Activated naive CD8-positive, alpha-beta T cell treated with anti-CD3 and anti-CD28 coated beads for 36 hours (primary cell): ENCODE measurements at regions not wholly inside any gene's neighbourhood (a gene's known extent, or its start where the extent isn't known, plus 50 kb on each side); places are given as distances from the start of the nearest gene placed in this dataset.
"Not testable (repeated sequence)": the region's sequence is repeated elsewhere in the genome, so short reads cannot be mapped to it uniquely, and the experiment has no call there.

Experiments used
- DNase-seq: peaks from one replicate; pipeline ENCODE4 v3.0.0; 2021
- H3K27ac Mint-ChIP-seq: one replicate; pipeline ENCODE4 v1.8.0; 2022; ENCODE audit warnings: mild to moderate bottlenecking, moderate library complexity, mixed read lengths
- H3K27me3 Mint-ChIP-seq: one replicate; pipeline ENCODE4 v1.8.0; 2022; ENCODE audit warnings: mild to moderate bottlenecking, mixed read lengths
- H3K36me3 Mint-ChIP-seq: one replicate; pipeline ENCODE4 v1.8.0; 2021; ENCODE audit warnings: mild to moderate bottlenecking, mixed read lengths
- H3K4me1 Mint-ChIP-seq: one replicate; pipeline ENCODE4 v1.8.0; 2021; ENCODE audit warnings: mixed read lengths
- H3K4me3 Mint-ChIP-seq: one replicate; pipeline ENCODE4 v1.8.0; 2022; ENCODE audit warnings: mild to moderate bottlenecking, moderate library complexity, mixed read lengths
- H3K9me3 Mint-ChIP-seq: one replicate; pipeline ENCODE4 v1.8.0; 2022; ENCODE audit warnings: mixed read lengths

DNA sequence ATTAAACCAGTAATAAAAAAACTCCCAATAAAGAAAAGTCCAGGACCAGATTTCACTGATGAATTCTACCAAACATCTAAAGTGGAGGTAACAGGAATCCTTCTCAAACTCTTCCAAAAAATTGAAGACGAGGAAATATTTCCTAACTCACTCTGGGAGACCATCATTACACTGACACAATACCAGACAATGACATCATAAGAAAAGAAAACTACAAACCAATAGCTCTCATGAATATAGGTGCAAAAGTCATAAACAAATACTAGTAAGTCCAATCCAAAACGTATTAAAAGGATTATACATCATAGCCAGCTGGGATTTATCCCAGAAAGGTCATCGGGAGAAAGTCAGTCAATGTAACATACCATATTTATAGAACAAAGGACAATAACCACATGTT, 94.0 kb upstream of the RAB18 start:
- no peak for DNase-seq
- H3K4me1 Mint-ChIP-seq = no peaks in the 10 kb centered on the region
- H3K9me3 Mint-ChIP-seq = no peaks in the 10 kb centered on the region
- H3K27ac Mint-ChIP-seq = no peak overlapping the region
- H3K36me3 Mint-ChIP-seq = no peaks in the 10 kb centered on the region
- peaks cover 28% of the 10 kb centered on the region for H3K27me3 Mint-ChIP-seq
- H3K4me3 Mint-ChIP-seq = no peak overlapping the region

GRCh38 chr10:27407271-27407670, 96.8 kb upstream of the RAB18 start:
- no peaks in the 10 kb centered on the region for H3K36me3 Mint-ChIP-seq
- peaks cover 16% of the 10 kb centered on the region for H3K27me3 Mint-ChIP-seq
- H3K4me1 Mint-ChIP-seq = no peaks in the 10 kb centered on the region
- no peaks in the 10 kb centered on the region for H3K9me3 Mint-ChIP-seq
- no peak for DNase-seq
- H3K27ac Mint-ChIP-seq = no peak overlapping the region
- H3K4me3 Mint-ChIP-seq = no peak overlapping the region

DNA sequence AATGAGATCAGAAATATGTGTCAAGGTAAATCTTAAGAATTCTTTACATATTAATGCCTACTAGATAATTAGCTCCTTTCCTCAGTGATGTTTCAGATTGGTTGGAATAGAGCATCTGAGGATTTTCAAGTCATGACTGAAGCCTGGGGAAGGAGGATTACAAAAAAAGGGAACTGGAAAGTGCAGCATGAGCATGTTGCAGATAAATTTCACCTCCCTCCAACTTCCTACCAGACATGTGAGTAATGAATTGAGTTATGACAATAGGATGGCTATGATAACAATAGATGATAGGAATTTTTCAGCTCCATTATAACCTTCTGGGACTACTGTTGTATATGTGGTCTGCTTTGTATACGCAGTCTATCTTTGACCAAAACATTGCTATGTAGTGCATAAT, 104.2 kb upstream of the RAB18 start:
- Mint-ChIP-seq H3K27me3 (peaks cover under 1% of the 10 kb centered on the region), H3K4me3 (no peak overlapping the region), H3K36me3 (no peaks in the 10 kb centered on the region), H3K27ac (no peak overlapping the region), H3K9me3 (no peaks in the 10 kb centered on the region), H3K4me1 (no peaks in the 10 kb centered on the region)
- no peak for DNase-seq

DNA sequence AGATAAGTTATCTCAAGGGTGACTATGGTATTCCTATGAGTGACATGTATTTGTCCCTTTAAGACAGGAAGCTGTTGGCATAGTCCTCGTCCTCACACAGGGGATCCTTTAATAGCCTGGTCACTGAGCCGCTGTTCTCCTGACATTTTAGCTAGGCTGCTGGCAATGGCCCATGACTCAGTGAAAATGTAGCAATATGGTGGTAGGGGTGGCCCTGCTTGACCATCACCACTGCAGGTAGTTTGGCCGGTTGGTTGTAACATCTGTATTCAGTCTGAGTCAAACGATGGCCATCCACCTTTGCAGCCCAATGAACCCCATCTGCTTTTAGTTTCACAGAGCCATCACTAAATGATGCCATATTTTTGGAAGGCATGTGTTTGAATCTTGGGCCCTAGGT, 110.1 kb upstream of the RAB18 start:
- peaks cover 6% of the 10 kb centered on the region for H3K27me3 Mint-ChIP-seq
- no peak overlapping the region for H3K4me3 Mint-ChIP-seq
- peaks cover 2% of the 10 kb centered on the region for H3K9me3 Mint-ChIP-seq
- no peak overlapping the region for H3K27ac Mint-ChIP-seq
- no peaks in the 10 kb centered on the region for H3K4me1 Mint-ChIP-seq
- DNase-seq = no peak
- H3K36me3 Mint-ChIP-seq = no peaks in the 10 kb centered on the region

DNA sequence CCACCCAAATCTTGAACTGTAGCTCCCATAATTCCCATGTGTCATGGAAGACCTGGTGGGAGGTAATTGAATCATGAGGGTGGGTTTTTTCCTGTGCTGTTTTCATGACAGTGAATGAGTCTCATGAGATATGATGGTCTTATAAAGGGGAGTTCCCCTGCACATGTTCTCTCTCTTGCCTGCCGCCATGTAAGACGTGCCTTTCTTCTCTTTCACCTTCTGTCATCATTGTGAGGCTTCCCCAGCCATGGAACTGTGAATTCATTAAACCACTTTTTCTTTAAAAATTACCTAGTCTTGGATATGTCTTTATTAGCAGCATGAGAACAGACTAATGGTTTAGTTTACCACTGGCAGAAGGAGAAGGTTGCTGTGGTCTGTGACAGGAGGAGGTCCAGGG, 111.5 kb upstream of the RAB18 start:
- Mint-ChIP-seq H3K36me3 (no peaks in the 10 kb centered on the region), H3K9me3 (peaks cover 2% of the 10 kb centered on the region), H3K4me3 (no peak overlapping the region), H3K27ac (no peak overlapping the region), H3K27me3 (peaks cover 6% of the 10 kb centered on the region), H3K4me1 (no peaks in the 10 kb centered on the region)
- no peak for DNase-seq

- H3K27me3 Mint-ChIP-seq = peaks cover 6% of the 10 kb centered on the region
- DNase-seq = no peak
- H3K4me1 Mint-ChIP-seq = no peaks in the 10 kb centered on the region
- H3K36me3 Mint-ChIP-seq = no peaks in the 10 kb centered on the region
- H3K27ac Mint-ChIP-seq = no peak overlapping the region
- no peak overlapping the region for H3K4me3 Mint-ChIP-seq
- peaks cover 2% of the 10 kb centered on the region for H3K9me3 Mint-ChIP-seq
Measured at GRCh38 chr10:27391916-27392315, 112.2 kb upstream of the RAB18 start.

DNA sequence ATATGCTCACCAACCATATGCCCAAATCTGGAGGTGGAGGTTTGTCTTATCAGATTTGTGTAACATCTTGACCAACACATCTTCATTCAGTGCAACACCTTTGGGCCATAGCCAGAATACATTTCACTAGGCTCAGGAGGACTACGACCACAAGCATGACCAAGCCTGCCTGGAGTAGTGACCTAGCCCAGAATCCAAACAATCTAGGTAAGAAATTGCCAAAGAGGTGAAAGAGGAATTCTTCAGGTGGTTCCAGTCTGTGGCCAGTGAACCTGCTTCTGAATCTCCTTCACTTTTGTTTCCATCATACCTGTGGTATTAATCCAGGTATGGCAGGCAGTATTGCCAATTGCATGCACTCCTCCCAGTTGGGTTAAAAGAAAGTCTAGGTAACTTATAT, 112.8 kb upstream of the RAB18 start:
- no peak overlapping the region for H3K27ac Mint-ChIP-seq
- H3K36me3 Mint-ChIP-seq = no peaks in the 10 kb centered on the region
- H3K4me3 Mint-ChIP-seq = no peak overlapping the region

GRCh38 chr10:27390681-27391080, 113.4 kb upstream of the RAB18 start:
- H3K9me3 Mint-ChIP-seq = peaks cover 2% of the 10 kb centered on the region
- H3K27ac Mint-ChIP-seq = no peak overlapping the region
- H3K36me3 Mint-ChIP-seq = no peaks in the 10 kb centered on the region
- no peak for DNase-seq
- H3K4me1 Mint-ChIP-seq = no peaks in the 10 kb centered on the region
- no peak overlapping the region for H3K4me3 Mint-ChIP-seq
- peaks cover 6% of the 10 kb centered on the region for H3K27me3 Mint-ChIP-seq

More for the DNA sequence above, 112.8 kb upstream of the RAB18 start:
- H3K9me3 Mint-ChIP-seq = peaks cover 2% of the 10 kb centered on the region
- H3K4me1 Mint-ChIP-seq = no peaks in the 10 kb centered on the region
- no peak for DNase-seq
- H3K27me3 Mint-ChIP-seq = peaks cover 6% of the 10 kb centered on the region

DNA sequence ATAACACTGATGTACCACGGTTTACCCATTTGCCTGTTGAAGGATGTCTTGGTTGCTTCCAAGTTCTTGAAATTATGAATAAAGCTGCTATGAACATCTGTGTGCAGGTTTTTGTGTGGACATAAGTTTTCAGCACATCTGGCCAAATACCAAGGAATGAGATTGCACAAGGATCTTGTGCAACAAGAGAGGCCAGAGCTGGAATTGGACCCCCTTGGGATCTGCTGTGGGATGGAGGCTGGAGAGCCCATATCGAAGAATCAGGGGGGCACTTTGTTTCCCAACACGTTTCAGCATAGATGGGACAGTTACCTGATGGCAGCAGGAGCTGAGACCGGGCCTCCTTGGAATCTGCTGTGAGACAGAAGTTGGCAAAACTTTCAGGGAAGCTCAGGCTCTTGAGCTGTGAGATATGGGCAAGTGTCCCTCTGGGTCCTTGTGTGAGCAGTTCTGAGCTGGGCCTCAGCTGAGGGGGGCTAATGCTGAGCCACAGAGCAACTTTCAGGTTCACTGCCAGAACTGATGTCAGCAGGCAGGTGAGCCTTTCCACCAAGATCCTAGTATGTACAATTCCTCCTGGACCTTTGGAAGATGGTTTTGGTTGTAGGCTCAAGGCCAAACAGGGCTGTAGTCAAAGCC, 115.2 kb upstream of the RAB18 start:
- Mint-ChIP-seq H3K36me3 (no peaks in the 10 kb centered on the region), H3K27ac (no peak overlapping the region), H3K4me1 (no peaks in the 10 kb centered on the region), H3K27me3 (peaks cover 9% of the 10 kb centered on the region), H3K9me3 (peaks cover 2% of the 10 kb centered on the region), H3K4me3 (no peak overlapping the region)
- no peak for DNase-seq

DNA sequence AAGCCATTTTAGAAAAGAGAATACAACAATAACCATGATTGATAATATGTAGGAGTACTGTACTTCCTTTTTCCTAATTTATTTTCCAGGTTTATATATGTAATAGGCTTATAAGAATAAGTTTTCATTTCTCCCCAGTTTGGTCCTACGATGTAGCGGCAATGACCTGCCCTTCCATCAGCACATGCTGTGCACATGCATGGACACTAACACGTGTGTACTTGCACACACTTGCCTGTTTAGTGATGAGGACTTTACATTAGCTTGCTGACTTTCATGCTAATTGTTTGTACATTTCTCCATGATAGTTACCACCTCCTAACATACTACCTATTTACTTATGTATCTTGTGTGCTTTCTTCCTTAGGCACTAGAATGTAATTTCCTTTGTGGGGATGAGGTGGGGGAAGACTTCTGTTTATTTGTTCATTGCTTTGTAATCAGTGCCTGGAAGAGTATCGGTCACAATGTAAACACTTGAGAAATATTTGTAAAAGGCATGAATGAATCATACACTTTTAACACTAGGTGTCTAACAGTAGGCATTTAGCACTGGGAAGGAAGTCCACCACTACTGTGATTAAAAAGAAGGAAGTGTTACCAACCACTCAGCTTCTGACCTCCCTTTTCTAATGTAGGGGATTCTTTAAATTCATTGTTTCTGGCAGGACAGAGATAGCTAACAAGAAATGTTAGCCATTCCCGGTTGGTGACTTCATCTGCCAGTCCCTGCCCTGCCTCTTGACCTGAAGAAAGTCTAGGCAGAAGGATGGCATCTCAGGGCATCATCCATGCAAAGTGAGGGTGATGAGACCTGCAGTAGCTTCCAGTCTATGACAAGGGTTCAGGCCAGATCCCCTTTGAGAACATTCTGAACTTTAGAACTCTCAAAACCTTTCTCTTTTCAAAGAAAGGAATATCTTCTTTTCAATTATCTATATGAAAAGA, 120.2 kb upstream of the RAB18 start:
- no peak for DNase-seq
- Mint-ChIP-seq H3K27me3 (peaks cover 31% of the 10 kb centered on the region), H3K4me3 (no peak overlapping the region), H3K9me3 (peaks cover 4% of the 10 kb centered on the region), H3K36me3 (no peaks in the 10 kb centered on the region), H3K4me1 (no peaks in the 10 kb centered on the region), H3K27ac (no peak overlapping the region)

GRCh38 chr10:27382176-27382575, 121.9 kb upstream of the RAB18 start:
- Mint-ChIP-seq H3K27ac (no peak overlapping the region), H3K4me3 (no peak overlapping the region), H3K36me3 (no peaks in the 10 kb centered on the region), H3K27me3 (peaks cover 31% of the 10 kb centered on the region), H3K9me3 (peaks cover 4% of the 10 kb centered on the region), H3K4me1 (no peaks in the 10 kb centered on the region)
- no peak for DNase-seq

DNA sequence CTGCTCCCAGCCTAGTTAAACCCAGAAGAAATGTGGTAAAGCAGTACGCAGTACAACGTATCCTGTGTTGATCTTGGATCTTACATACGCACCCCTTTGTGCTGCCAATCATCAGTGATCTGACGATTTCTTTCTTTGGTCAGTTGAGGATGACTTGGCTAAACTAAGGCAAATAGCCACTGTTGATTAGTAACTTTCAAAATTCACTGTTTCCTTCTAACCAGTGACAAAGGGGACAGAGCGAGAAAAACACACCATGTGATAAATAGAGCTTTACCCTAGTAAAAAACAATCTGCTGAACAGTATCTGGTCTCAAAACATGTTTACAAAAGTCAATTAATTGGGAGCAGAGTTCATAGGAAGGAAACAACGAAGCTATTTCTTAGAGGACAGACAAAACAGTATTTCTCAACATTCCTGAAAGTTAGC, 123.2 kb upstream of the RAB18 start:
- Mint-ChIP-seq H3K27ac (no peak overlapping the region), H3K27me3 (peaks cover 34% of the 10 kb centered on the region), H3K36me3 (no peaks in the 10 kb centered on the region), H3K9me3 (peaks cover 4% of the 10 kb centered on the region), H3K4me1 (no peaks in the 10 kb centered on the region), H3K4me3 (no peak overlapping the region)
- no peak for DNase-seq

DNA sequence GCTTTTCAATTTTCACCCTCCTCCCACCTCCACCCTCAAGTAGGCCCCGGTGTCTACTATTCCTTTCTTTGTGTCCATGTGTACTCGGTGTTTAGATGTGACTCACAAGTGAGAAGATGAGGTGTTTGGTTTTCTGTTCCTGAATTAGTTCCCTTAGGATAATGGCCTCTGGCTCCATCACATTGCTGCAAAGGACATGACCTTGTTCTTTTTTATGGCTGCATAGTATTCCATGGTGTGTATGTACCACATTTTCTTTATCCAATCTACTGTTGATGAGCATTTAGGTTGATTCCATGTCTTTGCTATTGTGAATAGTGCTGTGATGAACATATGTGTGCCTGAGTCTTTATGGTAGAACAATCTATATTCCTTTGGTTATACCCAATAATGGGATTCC, 125.1 kb upstream of the RAB18 start:
- not testable (repeated sequence) for H3K4me1 Mint-ChIP-seq, H3K4me3 Mint-ChIP-seq, H3K9me3 Mint-ChIP-seq, H3K36me3 Mint-ChIP-seq, DNase-seq, H3K27ac Mint-ChIP-seq
- peaks cover 29% of the 10 kb centered on the region for H3K27me3 Mint-ChIP-seq

GRCh38 chr10:27373566-27374160, 130.4 kb upstream of the RAB18 start:
- H3K9me3 Mint-ChIP-seq = no peaks in the 10 kb centered on the region
- H3K4me1 Mint-ChIP-seq = no peaks in the 10 kb centered on the region
- no peak overlapping the region for H3K4me3 Mint-ChIP-seq

GRCh38 chr10:27372095-27372494, 131.5 kb upstream of the ACBD5 start:
- Mint-ChIP-seq H3K36me3 (no peaks in the 10 kb centered on the region), H3K4me1 (peaks cover 3% of the 10 kb centered on the region), H3K9me3 (no peaks in the 10 kb centered on the region), H3K4me3 (no peak overlapping the region), H3K27me3 (peaks cover 3% of the 10 kb centered on the region), H3K27ac (no peak overlapping the region)
- no peak for DNase-seq

More at GRCh38 chr10:27373566-27374160, 130.4 kb upstream of the RAB18 start:
- Mint-ChIP-seq H3K36me3 (no peaks in the 10 kb centered on the region), H3K27me3 (peaks cover 3% of the 10 kb centered on the region), H3K27ac (no peak overlapping the region)
- DNase-seq = no peak
